H54 (cell line): ENCODE measurements at regions not wholly inside any gene's neighbourhood (a gene's known extent, or its start where the extent isn't known, plus 50 kb on each side); places are given as distances from the start of the nearest gene placed in this dataset.

Experiments
- DNase-seq: peaks from one replicate; pipeline ENCODE4 v3.0.0; 2011; ENCODE audit warnings: low spot score, mixed read lengths; ENCODE audit not compliant: insufficient read length
- FAIRE-seq: peaks from 3 replicates; lab custom pipeline; 2011; peaks lifted over from hg19 to GRCh38; lab: Jason Lieb, UNC
- POLR2A ChIP-seq: IDR thresholded peaks from 2 replicates; pipeline ENCODE4 v1.6.1; 2011; ENCODE audit warnings: low read depth, mild to moderate bottlenecking, low read length

DNA sequence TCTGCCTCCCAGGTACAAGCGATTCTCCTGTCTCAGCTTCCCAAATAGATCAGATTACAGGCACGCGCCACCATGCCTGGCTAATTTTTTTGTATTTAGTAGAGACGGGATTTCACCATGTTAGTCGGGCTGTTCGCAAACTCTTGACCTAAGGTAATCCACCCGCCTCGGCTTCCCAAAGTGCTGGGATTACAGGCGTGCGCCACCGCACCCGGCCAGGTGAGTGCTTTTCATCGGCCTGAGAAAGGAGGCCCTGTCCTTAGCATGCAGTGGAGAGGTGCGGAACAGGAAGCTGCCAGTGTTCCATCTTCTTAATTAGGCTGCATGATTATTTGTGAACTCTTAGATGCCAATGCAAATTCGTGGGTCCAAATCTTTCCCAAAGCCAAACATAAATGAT is 125.7 kb upstream of the THSD7B start:
- FAIRE-seq (no peak), DNase-seq (no peak)
- no peak for TF ChIP-seq POLR2A

DNA sequence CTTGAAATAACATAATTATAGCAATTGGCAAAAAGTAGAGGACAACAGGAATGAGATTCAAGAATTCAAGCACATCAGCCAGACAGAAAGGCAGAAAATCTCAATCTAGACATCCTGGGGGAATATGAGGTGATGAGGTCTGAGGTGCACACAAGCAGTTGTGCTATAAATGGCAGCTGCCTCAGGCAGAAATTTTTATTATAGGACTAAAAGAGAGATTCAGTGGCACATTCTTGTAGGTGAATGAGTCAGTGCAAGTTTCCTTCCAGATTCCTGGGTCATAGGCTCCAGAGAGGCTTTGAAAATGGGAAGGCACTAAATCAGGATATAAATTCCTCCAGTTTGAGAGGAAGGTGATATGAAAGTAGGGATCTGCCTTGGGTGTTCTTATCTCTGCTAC is 127.2 kb upstream of the THSD7B start:
- no peak for TF ChIP-seq POLR2A
- DNase-seq (no peak), FAIRE-seq (no peak)

DNA sequence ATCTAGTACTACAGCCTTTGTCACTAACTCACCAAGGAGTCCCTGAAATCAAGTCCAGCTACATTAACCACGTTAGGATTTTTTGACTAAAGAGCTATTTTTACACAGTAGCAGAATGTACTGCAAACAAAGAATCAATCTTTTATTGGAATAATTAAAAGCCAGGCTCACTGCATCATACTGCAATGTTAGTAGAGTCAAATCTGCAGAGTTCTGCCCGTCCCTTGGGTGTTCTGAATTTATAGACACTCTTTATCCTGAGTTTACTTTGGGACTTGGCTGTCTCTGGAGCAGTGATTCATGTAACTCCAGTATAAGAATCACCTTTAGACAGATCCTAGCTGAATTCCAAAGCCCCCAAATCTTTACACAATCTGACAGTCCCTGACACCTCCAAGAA is 127.9 kb upstream of the THSD7B start:
- FAIRE-seq (no peak), DNase-seq (no peak)
- TF ChIP-seq POLR2A: no peak

DNA sequence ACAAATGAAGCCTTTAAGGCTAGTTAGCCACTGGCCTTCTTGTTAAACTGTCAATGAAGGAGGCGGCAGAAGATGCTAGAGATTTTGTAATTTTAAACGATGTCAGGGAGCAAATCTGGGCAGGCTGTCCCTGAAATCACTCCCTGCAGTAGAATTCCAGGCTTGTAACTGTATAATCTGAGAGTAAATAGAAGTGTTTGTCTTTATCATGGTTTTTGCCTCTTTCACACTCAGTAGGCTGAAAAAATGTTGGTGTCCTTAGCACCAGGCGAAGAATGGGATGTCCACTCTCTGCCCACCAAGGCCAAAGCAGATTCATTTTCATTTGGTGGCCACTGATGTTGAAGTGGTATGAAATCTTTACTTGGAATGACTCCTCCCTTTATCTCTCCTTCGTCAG is 136.9 kb upstream of the THSD7B start:
- no peak for DNase-seq
- no peak for FAIRE-seq
- TF ChIP-seq POLR2A: no peak

DNA sequence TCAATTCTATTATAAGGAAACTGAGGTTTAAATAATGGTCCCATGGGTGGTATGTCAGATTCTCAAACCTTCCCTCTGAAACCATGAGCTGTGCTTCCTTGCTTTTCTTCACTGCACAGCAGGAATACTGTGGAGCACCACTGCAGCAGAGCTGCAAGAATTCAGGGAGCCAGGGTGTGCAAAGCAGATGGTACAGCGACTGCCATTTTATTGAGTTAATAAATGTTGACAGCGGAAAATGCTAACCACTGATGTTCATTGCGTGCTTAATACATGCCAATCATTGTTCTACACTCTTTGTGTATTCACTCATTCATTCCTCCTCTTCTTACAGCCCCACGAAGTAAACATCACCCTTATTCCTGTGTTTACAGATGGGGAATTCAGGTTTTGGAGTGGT is 152.2 kb upstream of the THSD7B start:
- no peak for TF ChIP-seq POLR2A
- FAIRE-seq: no peak

DNA sequence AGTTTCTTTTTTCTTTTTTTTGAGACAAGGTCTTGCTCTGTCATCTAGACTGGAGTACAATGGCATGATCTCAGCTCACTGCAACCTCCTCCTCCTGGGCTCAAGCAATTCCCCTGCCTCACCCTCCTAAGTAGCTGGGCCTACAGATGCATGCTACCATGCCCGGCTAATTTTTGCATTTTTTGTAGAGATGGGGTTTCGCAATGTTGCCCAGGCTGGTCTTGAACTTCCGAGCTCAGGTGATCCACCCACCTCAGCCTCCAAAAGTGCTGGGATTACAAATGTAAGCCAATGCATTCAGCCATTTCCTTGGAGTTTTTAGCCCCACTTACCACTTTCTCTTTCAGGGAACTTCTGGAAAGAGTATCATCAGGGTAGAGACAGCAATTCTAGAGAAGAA is 153.3 kb upstream of the THSD7B start:
- no peak for TF ChIP-seq POLR2A
- FAIRE-seq (no peak), DNase-seq (no peak)

More for the DNA sequence above, 152.2 kb upstream of the THSD7B start:
- no peak for DNase-seq

DNA sequence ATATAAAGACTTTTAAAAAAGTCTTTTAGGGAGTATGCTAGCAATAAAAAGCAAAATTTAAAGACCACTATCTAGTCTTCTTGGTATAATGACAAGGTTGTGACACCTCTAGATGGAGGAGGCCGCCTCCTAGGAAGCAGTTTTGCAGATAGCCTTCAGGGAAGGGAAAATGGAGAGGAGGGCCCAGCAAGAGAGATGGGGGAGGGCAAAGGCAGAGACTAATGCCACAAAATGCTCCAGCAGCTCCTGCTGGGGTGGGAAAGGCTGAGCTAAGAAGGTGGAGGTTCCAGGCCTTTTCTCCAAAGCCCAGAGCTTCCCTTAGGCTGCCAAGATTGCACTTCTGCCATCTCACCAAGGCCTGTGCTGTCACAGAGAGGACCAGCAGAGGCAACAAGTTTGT is 153.9 kb upstream of the THSD7B start:
- FAIRE-seq: no peak
- DNase-seq: no peak

DNA sequence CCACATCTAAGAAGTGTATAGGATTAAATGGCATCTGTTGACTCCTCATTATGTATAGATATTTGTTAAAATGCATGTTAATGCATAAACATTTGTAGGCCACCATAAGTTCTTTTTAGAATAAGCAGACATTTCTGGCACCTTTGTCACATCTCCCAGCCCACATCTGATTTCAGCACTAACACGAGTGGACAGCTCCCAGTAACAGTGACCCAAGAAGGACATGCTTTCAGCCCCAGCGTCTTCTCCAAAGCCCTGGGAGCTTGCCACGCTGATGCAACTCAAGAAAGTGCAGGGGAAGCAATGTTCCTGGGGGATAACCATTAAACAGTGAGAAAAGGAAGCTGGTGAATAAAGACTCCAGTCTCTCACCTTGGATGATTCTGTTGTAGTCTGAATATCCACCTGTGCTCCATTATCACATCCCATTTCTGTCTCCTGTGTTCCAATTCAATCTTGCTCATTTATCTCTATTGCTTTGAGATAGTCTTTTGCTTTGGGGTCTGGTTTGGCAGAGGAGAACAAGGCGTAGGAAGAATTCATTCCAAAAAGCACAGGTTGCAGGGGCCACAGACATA is 182.6 kb upstream of the THSD7B start:
- no peak for FAIRE-seq
- no peak for TF ChIP-seq POLR2A
- DNase-seq: no peak

More for the DNA sequence above, 153.9 kb upstream of the THSD7B start:
- no peak for TF ChIP-seq POLR2A

DNA sequence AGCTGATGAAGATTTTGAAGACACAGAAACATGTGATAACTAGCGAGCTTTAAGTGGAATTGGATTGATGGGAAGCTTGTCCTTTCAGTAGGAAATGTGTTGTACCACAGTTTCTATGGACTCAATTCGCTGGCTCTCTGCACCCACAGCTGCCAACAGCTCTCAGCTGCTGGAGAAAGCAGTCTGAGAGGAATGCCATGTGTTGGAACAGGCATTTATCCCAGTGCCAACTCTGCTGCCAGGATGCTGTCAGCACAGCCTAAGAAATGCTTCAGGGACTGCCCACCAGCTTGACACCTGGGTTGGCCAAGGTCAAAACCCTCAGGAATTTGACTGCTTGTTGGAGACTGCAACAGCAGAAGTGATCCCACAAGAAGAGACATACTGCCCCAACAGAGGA is 193.0 kb upstream of the THSD7B start:
- TF ChIP-seq POLR2A: no peak
- no peak for FAIRE-seq
- DNase-seq: no peak

DNA sequence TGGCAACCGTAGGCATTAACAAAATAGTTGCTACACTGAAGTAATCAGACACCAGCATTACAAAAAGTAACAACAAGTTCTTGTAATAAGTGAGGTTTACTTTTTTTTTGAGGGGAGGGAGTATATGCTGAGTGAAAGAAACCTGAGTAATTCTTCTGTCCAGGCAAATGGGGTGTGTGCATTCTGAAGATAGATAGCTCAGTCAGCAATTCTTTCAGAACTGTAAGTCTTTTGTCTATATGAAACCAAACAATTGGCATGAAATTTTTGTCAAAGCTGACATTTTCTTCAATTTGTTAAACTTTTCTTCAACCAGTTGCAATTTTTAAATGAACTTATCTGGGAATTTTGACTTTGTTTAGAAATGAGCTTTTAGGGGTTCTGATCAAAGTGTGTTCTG is 208.1 kb upstream of the THSD7B start:
- no peak for TF ChIP-seq POLR2A
- no peak for FAIRE-seq

DNA sequence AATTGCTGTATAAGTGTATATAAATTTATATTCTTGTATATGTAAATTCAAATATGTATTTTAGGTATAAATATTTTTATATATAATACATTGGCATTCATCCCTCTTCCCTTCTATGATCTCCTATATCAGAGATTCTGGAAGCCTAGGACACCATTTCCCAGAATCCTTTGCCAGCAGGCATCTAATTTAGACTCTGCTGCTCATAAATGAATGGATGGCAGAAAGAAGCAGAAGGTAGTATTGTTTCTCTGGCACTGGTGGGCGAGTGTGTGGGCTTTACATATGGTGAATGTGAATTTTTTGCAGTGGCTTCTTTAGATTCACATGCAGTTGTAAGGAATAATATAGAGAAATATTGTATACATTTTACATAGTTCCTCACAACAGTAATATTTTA is 215.2 kb upstream of the THSD7B start:
- no peak for DNase-seq
- TF ChIP-seq POLR2A: no peak
- FAIRE-seq: no peak

More for the DNA sequence above, 208.1 kb upstream of the THSD7B start:
- no peak for DNase-seq

DNA sequence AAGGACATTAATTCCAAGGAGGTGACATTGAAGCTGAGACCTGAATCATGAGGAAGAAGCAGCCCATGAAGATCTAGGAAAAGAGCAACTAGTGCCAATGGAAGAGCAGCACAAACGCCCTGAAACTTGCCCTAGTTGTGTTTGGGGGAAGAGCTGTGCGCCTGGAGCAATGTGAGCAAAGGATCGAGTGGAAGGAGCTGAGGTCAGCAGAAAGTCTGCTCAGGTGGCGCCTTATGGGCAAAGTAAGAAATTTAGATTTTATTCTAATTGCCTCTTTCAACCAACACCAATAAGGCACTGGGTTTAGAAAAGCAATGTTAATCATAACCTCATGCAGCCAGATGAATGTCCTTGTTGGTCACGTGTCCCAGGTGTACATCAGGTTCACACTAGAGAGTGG is 226.0 kb upstream of the THSD7B start:
- no peak for FAIRE-seq
- no peak for TF ChIP-seq POLR2A
- DNase-seq: no peak

DNA sequence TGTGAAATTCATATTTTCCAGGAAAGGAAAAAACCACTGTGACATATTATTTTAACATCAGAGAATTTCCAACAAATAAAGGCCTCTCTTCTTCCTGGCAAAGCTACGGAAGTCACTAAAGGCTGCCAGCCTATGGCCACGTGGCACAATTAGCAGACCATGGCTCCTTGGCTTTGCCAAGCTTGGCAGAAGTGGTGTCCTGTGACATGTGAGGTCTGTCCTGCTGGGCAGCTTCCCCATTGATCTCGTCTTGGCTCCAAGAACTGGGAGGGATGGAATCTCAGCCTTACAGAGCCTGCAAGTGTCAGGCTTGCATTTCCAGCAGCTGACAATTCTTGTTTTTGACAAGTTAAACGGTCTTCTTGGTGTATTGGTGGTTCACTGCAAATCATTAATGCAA is 226.9 kb upstream of the THSD7B start:
- DNase-seq (no peak), FAIRE-seq (no peak)
- TF ChIP-seq POLR2A: no peak

DNA sequence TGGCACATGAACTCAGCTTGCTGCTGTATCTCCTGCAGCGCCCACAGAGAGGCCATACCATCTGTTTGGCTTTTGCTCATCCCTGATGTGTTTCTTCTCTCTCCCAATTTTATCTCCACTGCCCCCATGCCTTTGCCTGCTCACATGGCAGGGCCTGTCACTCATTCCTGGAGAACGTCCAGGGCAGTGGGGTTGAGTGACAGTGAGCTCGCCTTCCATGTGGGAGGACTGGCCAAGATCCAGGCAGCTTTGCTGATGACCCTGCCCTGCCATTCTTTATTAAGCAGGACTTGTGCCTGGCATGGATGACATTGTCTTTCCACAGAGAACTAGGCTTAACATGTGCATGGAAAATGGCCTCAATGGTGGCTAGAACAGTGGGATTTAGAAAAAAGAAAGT is 230.5 kb upstream of the THSD7B start:
- no peak for FAIRE-seq

DNA sequence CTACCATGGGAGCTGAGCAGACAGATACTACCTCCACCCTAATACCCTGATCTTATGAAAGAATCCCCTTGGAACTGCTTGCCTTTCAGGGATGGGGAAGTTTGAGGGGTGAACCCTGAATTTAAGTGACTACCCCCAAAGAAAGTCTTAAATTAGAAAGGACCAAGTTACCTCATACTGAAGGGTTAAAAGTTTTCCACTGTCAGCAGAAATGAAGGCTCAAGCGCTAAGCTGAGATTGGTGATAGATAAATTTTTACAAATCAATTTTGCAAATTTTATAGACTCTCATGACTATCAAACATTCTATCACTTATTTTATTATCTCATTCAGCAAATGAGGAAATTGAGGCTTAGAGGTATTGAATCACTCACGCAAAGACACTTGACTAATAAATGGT is 233.2 kb upstream of the THSD7B start:
- FAIRE-seq: no peak
- TF ChIP-seq POLR2A: no peak
- no peak for DNase-seq

More for the DNA sequence above, 230.5 kb upstream of the THSD7B start:
- no peak for TF ChIP-seq POLR2A
- no peak for DNase-seq
